GM23338 (cell line): ENCODE measurements at regions not wholly inside any gene's neighbourhood (a gene's known extent, or its start where the extent isn't known, plus 50 kb on each side); places are given as distances from the start of the nearest gene placed in this dataset.

Experiments
- ATAC-seq: fragments of 200-7000 bp; cut with Tn5 transposase; 3 replicates; pipeline ENCODE4 v1.9.1; 2020
- DNase-seq: peaks from one replicate; pipeline ENCODE4 v3.0.0-alpha.2; 2015; ENCODE audit warnings: low spot score
- H2AFZ ChIP-seq: fragments of 200-600 bp; sonication (generic); 2 replicates; pipeline ENCODE4 v1.8.0; 2016; ENCODE audit warnings: antibody characterized with exemption, mild to moderate bottlenecking, moderate library complexity
- H3F3A ChIP-seq: fragments of 200-600 bp; sonication (generic); replicated peaks from 2 replicates; pipeline ENCODE4 v1.8.0; 2017; ENCODE audit warnings: antibody characterized with exemption, mixed run types, low read depth
- H3K27ac ChIP-seq: fragments of 200-600 bp; sonication (generic); 2 replicates; pipeline ENCODE4 v1.6.1; 2016; ENCODE audit warnings: low read depth
- H3K27me3 ChIP-seq: fragments of 200-600 bp; sonication (generic); 2 replicates; pipeline ENCODE4 v1.8.0; 2016; ENCODE audit warnings: mild to moderate bottlenecking, mixed run types, moderate library complexity; ENCODE audit not compliant: insufficient read depth
- H3K36me3 ChIP-seq: fragments of 200-600 bp; sonication (generic); 2 replicates; pipeline ENCODE4 v1.8.0; 2016; ENCODE audit warnings: mild to moderate bottlenecking; ENCODE audit not compliant: insufficient read depth
- H3K4me1 ChIP-seq: fragments of 200-600 bp; sonication (generic); 2 replicates; pipeline ENCODE4 v1.8.0; 2016; ENCODE audit warnings: mild to moderate bottlenecking, moderate library complexity; ENCODE audit not compliant: insufficient read depth
- H3K4me2 ChIP-seq: fragments of 200-600 bp; sonication (generic); 2 replicates; pipeline ENCODE4 v1.7.1; 2017; ENCODE audit warnings: mixed run types
- H3K4me3 ChIP-seq: fragments of 200-600 bp; sonication (generic); 2 replicates; pipeline ENCODE4 v1.6.1; 2016; ENCODE audit warnings: mixed run types
- H3K79me2 ChIP-seq: fragments of 200-600 bp; sonication (generic); replicated peaks from 2 replicates; pipeline ENCODE4 v1.8.0; 2017; ENCODE audit warnings: mild to moderate bottlenecking; ENCODE audit not compliant: insufficient read depth
- H3K9me2 ChIP-seq: fragments of 200-600 bp; sonication (generic); 2 replicates; pipeline ENCODE4 v1.8.0; 2017; ENCODE audit not compliant: insufficient read depth
- H4K20me1 ChIP-seq: fragments of 200-600 bp; sonication (generic); replicated peaks from 2 replicates; pipeline ENCODE4 v1.8.0; 2017; ENCODE audit warnings: mild to moderate bottlenecking; ENCODE audit not compliant: insufficient read depth
- H3K27ac Mint-ChIP-seq: 2 replicates; pipeline ENCODE4 v1.8.0; 2020; ENCODE audit warnings: inconsistent platforms, mild to moderate bottlenecking, moderate library complexity, mixed read lengths
- H3K27me3 Mint-ChIP-seq: 3 replicates; pipeline ENCODE4 v1.8.0; 2022; ENCODE audit warnings: low read depth, mild to moderate bottlenecking, moderate library complexity, mixed read lengths, inconsistent platforms; ENCODE audit not compliant: insufficient read depth, poor library complexity
- H3K36me3 Mint-ChIP-seq: 3 replicates; pipeline ENCODE4 v1.8.0; 2021; ENCODE audit warnings: low read depth, mild to moderate bottlenecking, inconsistent platforms, moderate library complexity, mixed read lengths
- H3K4me1 Mint-ChIP-seq: 3 replicates; pipeline ENCODE4 v1.8.0; 2020; ENCODE audit warnings: mild to moderate bottlenecking, inconsistent platforms, mixed read lengths
- H3K4me3 Mint-ChIP-seq: 3 replicates; pipeline ENCODE4 v1.8.0; 2021; ENCODE audit warnings: moderate library complexity, mild to moderate bottlenecking, inconsistent platforms, mixed read lengths
- H3K9me3 Mint-ChIP-seq: 3 replicates; pipeline ENCODE4 v1.8.0; 2020; ENCODE audit warnings: moderate library complexity, mild to moderate bottlenecking, inconsistent platforms, mixed read lengths
- EZH2phosphoT487 ChIP-seq: fragments of 200-600 bp; sonication (generic); IDR thresholded peaks from one replicate; pipeline ENCODE4 v1.8.1; 2018; ENCODE audit warnings: antibody characterized with exemption; ENCODE audit not compliant: unreplicated experiment
- REST ChIP-seq: IDR thresholded peaks from one replicate; pipeline ENCODE4 v1.6.1; 2018; ENCODE audit warnings: antibody characterized with exemption; ENCODE audit not compliant: unreplicated experiment
- ZNF462 ChIP-seq: fragments of 250-450 bp; sonication (Bioruptor Pico); IDR thresholded peaks from 2 replicates; pipeline ENCODE4 v1.5.0; 2020; ENCODE audit warnings: mild to moderate bottlenecking, moderate library complexity

GRCh38 chr15:25093455-25094029 is 138.8 kb downstream of the SNRPN start (continued):
- no peak for TF ChIP-seq ZNF462 (CRISPR knock-in tag)
- TF ChIP-seq EZH2phosphoT487, result no peak

DNA sequence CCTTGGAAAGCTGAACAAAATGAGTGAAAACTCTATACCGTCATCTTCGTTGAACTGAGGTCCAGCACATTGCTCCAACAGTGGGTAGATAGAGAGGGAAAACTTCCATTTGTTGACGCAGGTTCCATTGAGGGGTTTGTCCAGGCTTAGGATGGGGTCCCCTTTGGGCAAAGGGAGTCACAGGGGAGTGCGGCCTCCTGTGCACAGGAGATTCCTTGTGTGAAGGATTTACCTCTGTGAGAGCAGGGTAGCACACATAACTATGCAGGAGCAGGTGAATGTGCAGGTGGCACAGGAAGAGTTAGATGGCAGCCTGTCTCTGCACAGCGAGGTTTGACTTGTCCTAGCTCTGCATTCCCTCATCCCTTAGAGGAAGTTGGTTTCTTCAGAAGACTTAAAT is 139.3 kb downstream of the SNRPN start:
- Mint-ChIP-seq H3K27ac (no peak overlapping the region), H3K36me3 (peaks cover 96% of the 10 kb centered on the region)
- no peak for TF ChIP-seq ZNF462 (CRISPR knock-in tag)
- no peak for TF ChIP-seq REST

More for the DNA sequence above, 139.3 kb downstream of the SNRPN start:
- no peaks in the 10 kb centered on the region for H3K9me2 ChIP-seq
- Mint-ChIP-seq H3K4me3 (no peak overlapping the region), H3K4me1 (no peaks in the 10 kb centered on the region), H3K27me3 (peaks cover 35% of the 10 kb centered on the region), H3K9me3 (peaks cover 85% of the 10 kb centered on the region)
- no peaks in the 10 kb centered on the region; the same call in 1 of the 2 replicates for H4K20me1 ChIP-seq
- DNase-seq (no peak), ATAC-seq (no peak)
- H3F3A ChIP-seq, result no peaks in the 10 kb centered on the region
- no peaks in the 10 kb centered on the region for H3K27me3 ChIP-seq
- peaks cover 69% of the 10 kb centered on the region for H3K36me3 ChIP-seq
- no peaks in the 10 kb centered on the region for H3K4me1 ChIP-seq
- H3K27ac ChIP-seq, result no peak overlapping the region; the same call in 1 of the 2 replicates
- H3K79me2 ChIP-seq, result no peaks in the 10 kb centered on the region
- no peak overlapping the region for H3K4me3 ChIP-seq
- no peak overlapping the region for H3K4me2 ChIP-seq
- no peak overlapping the region for H2AFZ ChIP-seq
